ENCODE measurements at regions not wholly inside any gene's neighbourhood (a gene's known extent, or its start where the extent isn't known, plus 50 kb on each side); places are given as distances from the start of the nearest gene placed in this dataset.

GRCh38 chr7:31445686-31446355 lies 68.1 kb upstream of the ITPRID1 start:
- TF ChIP-seq CTCF (conservative IDR thresholded peaks at IDR 0.05) = no peak
- TF ChIP-seq ZFX (IDR thresholded peaks at IDR 0.05) = no peak
